ENCODE measurements at regions not wholly inside any gene's neighbourhood (a gene's known extent, or its start where the extent isn't known, plus 50 kb on each side); places are given as distances from the start of the nearest gene placed in this dataset.

DNA sequence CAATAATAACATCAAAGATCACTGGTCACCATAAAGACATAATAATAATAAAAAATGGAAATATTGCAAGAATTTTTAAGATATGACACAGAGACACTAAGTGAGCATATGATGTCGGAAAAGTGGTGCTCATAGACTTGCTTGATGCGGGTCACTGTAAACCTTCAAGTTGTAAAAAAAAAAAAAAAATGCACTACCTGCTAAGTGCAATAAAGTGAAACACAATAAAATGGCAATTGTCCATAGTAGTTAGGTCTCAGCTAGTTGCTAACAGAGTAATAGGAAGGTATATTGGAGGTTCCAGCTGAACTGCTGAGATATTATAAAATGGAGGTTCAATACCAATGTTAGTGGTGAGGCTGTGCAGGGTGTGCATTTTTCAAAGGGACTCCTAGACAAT lies 146.6 kb upstream of the MRPS22 start:
- TF ChIP-seq, protein P1, sequence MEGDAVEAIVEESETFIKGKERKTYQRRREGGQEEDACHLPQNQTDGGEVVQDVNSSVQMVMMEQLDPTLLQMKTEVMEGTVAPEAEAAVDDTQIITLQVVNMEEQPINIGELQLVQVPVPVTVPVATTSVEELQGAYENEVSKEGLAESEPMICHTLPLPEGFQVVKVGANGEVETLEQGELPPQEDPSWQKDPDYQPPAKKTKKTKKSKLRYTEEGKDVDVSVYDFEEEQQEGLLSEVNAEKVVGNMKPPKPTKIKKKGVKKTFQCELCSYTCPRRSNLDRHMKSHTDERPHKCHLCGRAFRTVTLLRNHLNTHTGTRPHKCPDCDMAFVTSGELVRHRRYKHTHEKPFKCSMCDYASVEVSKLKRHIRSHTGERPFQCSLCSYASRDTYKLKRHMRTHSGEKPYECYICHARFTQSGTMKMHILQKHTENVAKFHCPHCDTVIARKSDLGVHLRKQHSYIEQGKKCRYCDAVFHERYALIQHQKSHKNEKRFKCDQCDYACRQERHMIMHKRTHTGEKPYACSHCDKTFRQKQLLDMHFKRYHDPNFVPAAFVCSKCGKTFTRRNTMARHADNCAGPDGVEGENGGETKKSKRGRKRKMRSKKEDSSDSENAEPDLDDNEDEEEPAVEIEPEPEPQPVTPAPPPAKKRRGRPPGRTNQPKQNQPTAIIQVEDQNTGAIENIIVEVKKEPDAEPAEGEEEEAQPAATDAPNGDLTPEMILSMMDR (IDR thresholded peaks at IDR 0.05): no peak

DNA sequence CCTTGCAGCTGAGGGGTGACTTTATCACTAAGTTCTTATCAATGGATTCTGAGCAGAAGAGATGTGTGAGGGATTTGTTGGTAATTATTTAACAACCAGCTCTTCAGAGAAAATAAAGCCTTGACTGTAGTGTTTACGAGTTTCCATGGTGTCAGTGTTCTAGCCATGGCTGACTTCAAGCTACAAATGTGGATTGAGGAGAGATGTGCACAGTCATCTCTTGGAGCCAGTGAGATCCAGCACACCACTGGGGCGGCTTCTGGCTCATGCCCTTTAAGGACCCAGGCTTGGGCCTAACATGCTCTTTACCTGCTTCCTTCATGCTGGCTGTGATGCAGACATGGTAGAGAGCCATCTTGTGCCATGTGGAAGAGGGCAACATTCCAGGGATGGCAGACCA lies 145.6 kb upstream of the MRPS22 start:
- Histone ChIP-seq H3K9me3 (peaks cover 0 to 7% (median 0%) of the 10 kb centered on the region in 11 donors), H3K4me3 (no peak overlapping the region), H3K27ac (no peak overlapping the region), H3K4me1 (peaks cover 0 to 3% (median 0%) of the 10 kb centered on the region in 9 donors), H3K36me3 (no peaks in the 10 kb centered on the region), H3K27me3 (no peaks in the 10 kb centered on the region)
- ATAC-seq: no peak
- TF ChIP-seq, protein P1 (IDR thresholded peaks at IDR 0.05): no peak
- no peak for DNase-seq
- 89 to 93% methylated on average over 2 of the region's 2 CpGs for whole genome bisulfite sequencing, 2 donors
- intact Hi-C loops (cut with DNase I): no loop called here

More for the DNA sequence above, 146.6 kb upstream of the MRPS22 start:
- Histone ChIP-seq H3K4me1 (peaks cover 0 to 3% (median 0%) of the 10 kb centered on the region in 9 donors), H3K36me3 (no peaks in the 10 kb centered on the region), H3K4me3 (no peak overlapping the region), H3K27me3 (no peaks in the 10 kb centered on the region), H3K27ac (no peak overlapping the region), H3K9me3 (peaks cover 0 to 7% (median 0%) of the 10 kb centered on the region in 11 donors)
- 93 to 98% methylated on average over 2 of the region's 2 CpGs for WGBS, 2 donors
- ATAC-seq (no peak), DNase-seq (no peak)
- intact Hi-C loops (cut with DNase I): no loop called here

DNA sequence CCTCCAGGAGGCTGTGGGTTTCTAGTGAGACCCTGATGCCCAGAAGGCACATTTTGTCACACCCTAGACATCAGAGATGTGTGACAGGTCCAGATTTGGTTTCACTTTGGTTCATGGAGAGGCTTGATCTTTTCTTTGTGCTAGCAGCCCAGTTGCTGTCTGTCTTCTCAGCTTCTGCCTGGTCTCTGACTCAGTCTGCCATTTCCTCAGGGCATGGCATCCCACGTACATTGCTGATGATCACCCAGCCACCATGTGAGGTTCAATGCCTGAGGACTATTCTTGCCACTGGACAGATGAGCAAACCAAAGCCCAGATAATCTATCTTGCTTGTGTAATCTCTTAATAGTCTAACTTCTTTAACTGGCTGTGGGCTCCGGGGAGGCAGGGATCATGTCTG lies 144.9 kb upstream of the MRPS22 start:
- no peaks in the 10 kb centered on the region for H3K27me3 ChIP-seq
- H3K4me1 ChIP-seq: peaks cover 0 to 3% (median 0%) of the 10 kb centered on the region in 9 donors
- intact Hi-C loops (cut with DNase I): no loop called here
- WGBS, 2 donors: 82 to 88% methylated on average over 2 of the region's 2 CpGs
- no peak overlapping the region for H3K4me3 ChIP-seq
- H3K36me3 ChIP-seq: no peaks in the 10 kb centered on the region
- ATAC-seq (no peak), DNase-seq (no peak)
- TF ChIP-seq, protein P1 (IDR thresholded peaks at IDR 0.05): no peak
- H3K27ac ChIP-seq: no peak overlapping the region
- H3K9me3 ChIP-seq: peaks cover 0 to 7% (median 0%) of the 10 kb centered on the region in 11 donors

DNA sequence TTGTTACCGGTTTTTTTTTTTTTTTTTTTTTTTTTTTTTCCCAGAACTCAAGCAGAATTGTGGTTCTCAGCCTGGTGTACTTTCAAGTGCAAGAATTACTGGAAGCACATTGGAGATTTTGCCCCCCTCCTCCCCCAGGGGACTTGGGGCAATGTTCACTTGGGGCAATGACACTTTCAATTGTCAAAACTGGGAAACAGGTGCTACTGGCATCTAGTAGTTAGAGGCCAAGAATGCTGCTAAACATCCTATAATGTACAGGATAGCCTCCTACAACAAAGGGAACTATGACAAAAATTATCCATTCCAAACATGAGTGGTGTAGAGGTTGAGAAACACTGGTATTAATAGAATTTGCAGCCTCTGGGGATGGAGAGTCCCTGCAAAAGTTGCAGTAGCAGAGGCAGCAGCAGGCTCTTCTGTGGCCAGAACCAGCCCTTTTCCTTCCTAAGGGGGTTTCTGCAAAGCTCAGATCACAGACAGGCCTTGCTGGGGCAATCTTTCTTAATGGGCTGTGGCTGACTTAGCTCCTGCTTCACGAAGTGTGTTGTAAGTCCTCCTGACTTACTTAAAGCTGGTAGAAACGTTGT lies 144.3 kb upstream of the MRPS22 start:
- peaks cover 0 to 7% (median 0%) of the 10 kb centered on the region in 11 donors for H3K9me3 ChIP-seq
- H3K4me1 ChIP-seq: peaks cover 0 to 3% (median 0%) of the 10 kb centered on the region in 9 donors
- TF ChIP-seq, protein P1 (IDR thresholded peaks at IDR 0.05): no peak
- DNase-seq: no peak
- H3K36me3 ChIP-seq: no peaks in the 10 kb centered on the region
- no peak overlapping the region for H3K27ac ChIP-seq
- 53 to 63% methylated on average over 3 of the region's 3 CpGs for WGBS, 2 donors
- no peaks in the 10 kb centered on the region for H3K27me3 ChIP-seq
- no peak for ATAC-seq
- intact Hi-C loops (cut with DNase I): no loop called here
- H3K4me3 ChIP-seq: no peak overlapping the region
